ENCODE measurements at regions not wholly inside any gene's neighbourhood (a gene's known extent, or its start where the extent isn't known, plus 50 kb on each side); places are given as distances from the start of the nearest gene placed in this dataset.
"Not testable (repeated sequence)": the region's sequence is repeated elsewhere in the genome, so short reads cannot be mapped to it uniquely, and the experiment has no call there.

GRCh38 chr4:124934916-124935315 is 222.4 kb upstream of the ANKRD50 start:
- Histone ChIP-seq H3K9me3 (ENCODE audit: control insufficient read depth, low read depth, low read length) (no peaks in the 10 kb centered on the region), H3K27ac (ENCODE audit: low read length) (no peak overlapping the region), H3K4me1 (ENCODE audit: control insufficient read depth, insufficient read depth, low read length) (no peaks in the 10 kb centered on the region), H3K36me3 (ENCODE audit: control insufficient read depth, insufficient read depth, low read length) (no peaks in the 10 kb centered on the region), H3K4me3 (ENCODE audit: low read length) (no peak overlapping the region), H3K27me3 (ENCODE audit: control insufficient read depth, insufficient read depth, low read length) (no peaks in the 10 kb centered on the region)
- DNase-seq: no peak

- no peak overlapping the region for H3K27ac ChIP-seq (ENCODE audit: low read length)
- WGBS (ENCODE audit: insufficient coverage, low lambda C conversion rate): 90% methylated on average over 1 of the region's 2 CpGs
- no peaks in the 10 kb centered on the region for H3K9me3 ChIP-seq (ENCODE audit: control insufficient read depth, low read depth, low read length)
- H3K4me1 ChIP-seq (ENCODE audit: control insufficient read depth, insufficient read depth, low read length): no peaks in the 10 kb centered on the region
- no peak overlapping the region for H3K4me3 ChIP-seq (ENCODE audit: low read length)
- H3K27me3 ChIP-seq (ENCODE audit: control insufficient read depth, insufficient read depth, low read length): no peaks in the 10 kb centered on the region
- no peak for DNase-seq
- no peaks in the 10 kb centered on the region for H3K36me3 ChIP-seq (ENCODE audit: control insufficient read depth, insufficient read depth, low read length)
Observed at GRCh38 chr4:124933521-124933920, 221.0 kb upstream of the ANKRD50 start.

- Histone ChIP-seq H3K4me3 (ENCODE audit: low read length) (no peak overlapping the region), H3K27ac (ENCODE audit: low read length) (no peak overlapping the region), H3K9me3 (ENCODE audit: control insufficient read depth, low read depth, low read length) (no peaks in the 10 kb centered on the region), H3K36me3 (ENCODE audit: control insufficient read depth, insufficient read depth, low read length) (no peaks in the 10 kb centered on the region), H3K4me1 (ENCODE audit: control insufficient read depth, insufficient read depth, low read length) (no peaks in the 10 kb centered on the region), H3K27me3 (ENCODE audit: control insufficient read depth, insufficient read depth, low read length) (no peaks in the 10 kb centered on the region)
- 100% methylated on average over 1 of the region's 1 CpG for WGBS (ENCODE audit: insufficient coverage, low lambda C conversion rate)
- no peak for DNase-seq
Observed at GRCh38 chr4:124932447-124932846, 219.9 kb upstream of the ANKRD50 start.

GRCh38 chr4:124931050-124931449 is 218.5 kb upstream of the ANKRD50 start:
- Histone ChIP-seq H3K27me3 (ENCODE audit: control insufficient read depth, insufficient read depth, low read length) (no peaks in the 10 kb centered on the region), H3K4me3 (ENCODE audit: low read length) (no peak overlapping the region), H3K27ac (ENCODE audit: low read length) (no peak overlapping the region), H3K36me3 (ENCODE audit: control insufficient read depth, insufficient read depth, low read length) (no peaks in the 10 kb centered on the region), H3K4me1 (ENCODE audit: control insufficient read depth, insufficient read depth, low read length) (no peaks in the 10 kb centered on the region), H3K9me3 (ENCODE audit: control insufficient read depth, low read depth, low read length) (no peaks in the 10 kb centered on the region)
- no peak for DNase-seq
- WGBS (ENCODE audit: insufficient coverage, low lambda C conversion rate): no CpG with 5 or more reads among the region's 1 CpG

GRCh38 chr4:124922748-124923147 is 210.2 kb upstream of the ANKRD50 start:
- WGBS (ENCODE audit: insufficient coverage, low lambda C conversion rate): no CpG with 5 or more reads among the region's 12 CpGs
- not testable (repeated sequence) for H3K4me3 ChIP-seq (ENCODE audit: low read length); H3K36me3 ChIP-seq (ENCODE audit: control insufficient read depth, insufficient read depth, low read length); H3K9me3 ChIP-seq (ENCODE audit: control insufficient read depth, low read depth, low read length); H3K27ac ChIP-seq (ENCODE audit: low read length); H3K4me1 ChIP-seq (ENCODE audit: control insufficient read depth, insufficient read depth, low read length); DNase-seq; H3K27me3 ChIP-seq (ENCODE audit: control insufficient read depth, insufficient read depth, low read length)

- 100% methylated on average over 1 of the region's 3 CpGs for WGBS (ENCODE audit: insufficient coverage, low lambda C conversion rate)
- no peak for DNase-seq
- no peak overlapping the region for H3K27ac ChIP-seq (ENCODE audit: low read length)
Observed at GRCh38 chr4:124918559-124919122, 206.1 kb upstream of the ANKRD50 start.

GRCh38 chr4:124915073-124915472 is 202.5 kb upstream of the ANKRD50 start:
- Histone ChIP-seq H3K4me3 (ENCODE audit: low read length) (no peak overlapping the region), H3K9me3 (ENCODE audit: control insufficient read depth, low read depth, low read length) (peaks cover 6% of the 10 kb centered on the region), H3K4me1 (ENCODE audit: control insufficient read depth, insufficient read depth, low read length) (no peaks in the 10 kb centered on the region), H3K36me3 (ENCODE audit: control insufficient read depth, insufficient read depth, low read length) (no peaks in the 10 kb centered on the region), H3K27me3 (ENCODE audit: control insufficient read depth, insufficient read depth, low read length) (no peaks in the 10 kb centered on the region), H3K27ac (ENCODE audit: low read length) (no peak overlapping the region)
- DNase-seq: no peak
- WGBS (ENCODE audit: insufficient coverage, low lambda C conversion rate): 70% methylated on average over 1 of the region's 1 CpG

More at GRCh38 chr4:124918559-124919122, 206.1 kb upstream of the ANKRD50 start:
- H3K36me3 ChIP-seq (ENCODE audit: control insufficient read depth, insufficient read depth, low read length): no peaks in the 10 kb centered on the region
- no peaks in the 10 kb centered on the region for H3K27me3 ChIP-seq (ENCODE audit: control insufficient read depth, insufficient read depth, low read length)
- H3K4me3 ChIP-seq (ENCODE audit: low read length): no peak overlapping the region
- H3K4me1 ChIP-seq (ENCODE audit: control insufficient read depth, insufficient read depth, low read length): no peaks in the 10 kb centered on the region
- no peaks in the 10 kb centered on the region for H3K9me3 ChIP-seq (ENCODE audit: control insufficient read depth, low read depth, low read length)

GRCh38 chr4:124913237-124913636 is 200.7 kb upstream of the ANKRD50 start:
- no peak overlapping the region for H3K27ac ChIP-seq (ENCODE audit: low read length)
- peaks cover 6% of the 10 kb centered on the region for H3K9me3 ChIP-seq (ENCODE audit: control insufficient read depth, low read depth, low read length)
- no peak overlapping the region for H3K4me3 ChIP-seq (ENCODE audit: low read length)
- DNase-seq: no peak
- no peaks in the 10 kb centered on the region for H3K4me1 ChIP-seq (ENCODE audit: control insufficient read depth, insufficient read depth, low read length)
- no peaks in the 10 kb centered on the region for H3K36me3 ChIP-seq (ENCODE audit: control insufficient read depth, insufficient read depth, low read length)
- H3K27me3 ChIP-seq (ENCODE audit: control insufficient read depth, insufficient read depth, low read length): no peaks in the 10 kb centered on the region
- WGBS (ENCODE audit: insufficient coverage, low lambda C conversion rate): no CpG with 5 or more reads among the region's 1 CpG

- no peak for DNase-seq
- no peaks in the 10 kb centered on the region for H3K36me3 ChIP-seq (ENCODE audit: control insufficient read depth, insufficient read depth, low read length)
- H3K27ac ChIP-seq (ENCODE audit: low read length): no peak overlapping the region
- H3K9me3 ChIP-seq (ENCODE audit: control insufficient read depth, low read depth, low read length): peaks cover 6% of the 10 kb centered on the region
- H3K4me1 ChIP-seq (ENCODE audit: control insufficient read depth, insufficient read depth, low read length): no peaks in the 10 kb centered on the region
- H3K27me3 ChIP-seq (ENCODE audit: control insufficient read depth, insufficient read depth, low read length): no peaks in the 10 kb centered on the region
- no peak overlapping the region for H3K4me3 ChIP-seq (ENCODE audit: low read length)
Observed at GRCh38 chr4:124910327-124910726, 197.8 kb upstream of the ANKRD50 start.

GRCh38 chr4:124907881-124908280 is 195.3 kb upstream of the ANKRD50 start:
- Histone ChIP-seq H3K27ac (ENCODE audit: low read length) (no peak overlapping the region), H3K4me3 (ENCODE audit: low read length) (no peak overlapping the region), H3K9me3 (ENCODE audit: control insufficient read depth, low read depth, low read length) (peaks cover 6% of the 10 kb centered on the region), H3K27me3 (ENCODE audit: control insufficient read depth, insufficient read depth, low read length) (no peaks in the 10 kb centered on the region), H3K4me1 (ENCODE audit: control insufficient read depth, insufficient read depth, low read length) (no peaks in the 10 kb centered on the region), H3K36me3 (ENCODE audit: control insufficient read depth, insufficient read depth, low read length) (no peaks in the 10 kb centered on the region)
- DNase-seq: no peak
- WGBS (ENCODE audit: insufficient coverage, low lambda C conversion rate): 76% methylated on average over 2 of the region's 3 CpGs

GRCh38 chr4:124905441-124905840 is 192.9 kb upstream of the ANKRD50 start:
- Histone ChIP-seq H3K9me3 (ENCODE audit: control insufficient read depth, low read depth, low read length) (no peaks in the 10 kb centered on the region), H3K27ac (ENCODE audit: low read length) (no peak overlapping the region), H3K36me3 (ENCODE audit: control insufficient read depth, insufficient read depth, low read length) (no peaks in the 10 kb centered on the region), H3K4me3 (ENCODE audit: low read length) (no peak overlapping the region), H3K4me1 (ENCODE audit: control insufficient read depth, insufficient read depth, low read length) (no peaks in the 10 kb centered on the region), H3K27me3 (ENCODE audit: control insufficient read depth, insufficient read depth, low read length) (no peaks in the 10 kb centered on the region)
- 87% methylated on average over 3 of the region's 4 CpGs for WGBS (ENCODE audit: insufficient coverage, low lambda C conversion rate)
- no peak for DNase-seq

Measured in large intestine (tissue), 3 donors.